ENCODE measurements at regions not wholly inside any gene's neighbourhood (a gene's known extent, or its start where the extent isn't known, plus 50 kb on each side); places are given as distances from the start of the nearest gene placed in this dataset.
A peak's percentile ranks its signal among the peaks of the same experiment; 100 is the strongest.

DNA sequence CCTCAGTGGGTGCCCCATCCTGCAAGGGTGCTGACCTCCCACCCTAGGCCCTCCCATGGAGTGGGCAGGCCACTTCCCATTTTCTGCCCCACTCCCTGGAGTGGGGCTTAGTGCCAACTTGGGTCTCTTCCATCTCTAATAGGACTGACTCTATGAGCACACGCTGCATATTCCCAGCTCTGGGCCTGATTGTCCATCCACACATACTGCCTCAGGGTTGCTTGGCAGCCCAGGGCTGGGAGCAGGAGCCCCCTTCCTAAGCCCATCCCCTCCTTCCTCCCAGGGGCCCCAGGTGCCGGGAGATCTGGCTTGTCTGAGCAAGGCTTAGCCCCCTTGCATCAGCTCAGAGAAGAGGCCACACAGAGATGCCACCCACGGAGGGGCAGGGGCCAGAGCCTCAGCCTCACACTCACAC is 55.1 kb downstream of the PJA1 start:
- DNase-seq: no peak

DNA sequence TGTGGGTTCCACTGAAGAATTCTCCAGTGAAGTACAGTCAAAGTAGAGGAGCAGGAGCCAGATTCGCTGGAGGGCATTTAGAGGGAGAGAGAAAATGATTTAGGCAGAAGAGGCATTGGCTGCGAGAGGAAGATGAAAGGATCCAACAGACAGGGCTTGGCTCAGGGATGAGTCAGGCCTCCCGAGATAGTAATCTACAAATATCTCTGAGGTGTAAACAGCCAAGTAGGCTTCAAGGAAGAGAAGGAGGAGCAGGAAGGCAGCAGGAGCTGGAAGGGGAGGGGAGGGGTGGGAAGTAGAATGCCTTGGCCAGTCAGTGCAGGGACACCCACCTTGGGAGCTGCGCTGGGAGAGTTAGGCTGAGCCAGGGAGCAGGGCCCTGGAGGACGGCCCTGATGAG is 55.5 kb downstream of the PJA1 start:
- DNase-seq: no peak

DNA sequence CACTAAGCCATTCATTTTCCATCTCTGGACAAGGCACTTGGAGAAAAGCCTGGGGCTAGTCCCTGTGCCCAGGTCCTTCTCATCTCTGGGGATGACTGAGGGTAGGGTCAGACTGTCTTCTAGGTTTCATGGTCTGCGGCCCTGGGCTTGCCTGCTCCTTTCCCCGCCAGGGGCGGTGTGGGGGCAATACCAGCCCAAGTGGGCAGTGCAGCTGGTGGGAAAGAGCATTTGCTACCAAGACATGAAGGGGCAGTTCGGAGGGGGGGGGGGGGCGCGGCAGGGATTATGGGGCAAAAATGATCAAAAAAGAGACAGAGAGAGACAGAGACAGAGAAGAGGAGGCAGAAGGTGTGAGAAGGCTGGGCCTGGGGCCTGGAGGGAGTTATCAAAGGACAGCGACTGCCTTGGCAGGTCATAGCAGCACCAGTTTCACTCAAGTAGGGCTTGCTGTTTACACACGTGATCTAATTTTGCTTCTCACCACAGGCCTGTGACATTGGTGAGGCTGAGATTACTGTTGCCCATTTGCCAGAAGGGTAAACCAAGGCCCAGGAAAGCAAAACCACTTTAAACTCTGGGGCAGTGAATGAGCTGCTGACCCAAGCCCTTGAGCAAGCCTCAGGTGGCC is 56.1 kb downstream of the PJA1 start:
- no peak for DNase-seq

DNA sequence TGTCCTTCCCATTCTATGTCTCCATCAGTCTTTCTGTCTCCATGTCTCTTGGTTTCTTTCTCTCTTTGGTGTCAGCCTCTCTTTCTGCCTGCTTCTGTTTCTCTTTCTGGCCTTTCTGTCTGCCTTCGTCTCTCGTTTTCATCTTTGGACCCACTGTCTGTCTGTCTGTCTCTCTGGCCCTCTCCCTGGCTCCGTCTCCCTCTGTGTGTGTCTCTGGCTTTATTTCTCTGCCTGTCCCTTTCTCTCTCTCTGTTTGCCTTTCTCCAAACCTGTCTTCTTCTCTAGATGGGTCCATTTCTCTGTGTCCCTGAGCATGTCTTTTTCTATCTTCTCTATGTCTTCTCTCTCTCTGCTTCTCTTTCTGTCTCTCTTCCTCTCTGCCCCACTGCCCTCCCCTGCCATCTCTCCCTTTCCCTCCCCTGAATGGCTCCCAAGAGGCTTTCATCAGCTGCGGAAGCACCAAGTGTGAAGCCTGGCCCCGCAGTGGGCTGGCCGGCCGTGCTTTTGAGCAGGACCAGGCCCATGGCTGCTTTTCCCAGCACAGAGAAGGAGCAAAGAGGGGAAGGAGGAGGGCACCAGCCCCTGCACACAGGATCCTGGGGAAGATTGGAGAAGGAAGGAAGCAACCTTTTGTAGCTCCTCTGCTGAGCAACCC is 57.4 kb downstream of the PJA1 start:
- no peak for DNase-seq

DNA sequence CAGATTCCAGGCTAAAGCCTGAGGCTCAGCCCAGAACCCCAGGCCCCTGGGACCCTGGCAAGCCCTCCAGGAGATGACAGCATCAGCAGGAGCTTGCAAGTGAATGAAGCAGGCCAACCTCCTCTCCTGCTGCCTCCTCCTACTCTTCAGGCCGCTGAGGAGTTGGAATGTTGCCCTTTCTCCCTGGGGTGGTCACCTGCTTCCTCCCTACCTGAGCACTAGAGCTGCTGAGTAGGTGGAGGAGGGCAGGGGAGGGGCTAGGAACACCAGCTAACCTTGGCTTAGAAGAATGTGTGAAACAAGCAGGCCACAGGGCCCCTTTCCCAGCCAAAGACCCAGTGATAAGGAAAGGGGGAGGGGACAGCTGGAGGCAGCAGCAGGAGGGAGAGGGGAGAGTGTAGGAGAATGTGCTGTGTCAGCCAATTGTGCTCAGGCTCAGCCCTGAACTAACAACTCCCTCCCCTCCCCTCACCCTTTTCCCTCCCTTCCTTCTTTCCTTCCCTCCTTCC is 58.0 kb downstream of the PJA1 start:
- no peak for DNase-seq

DNA sequence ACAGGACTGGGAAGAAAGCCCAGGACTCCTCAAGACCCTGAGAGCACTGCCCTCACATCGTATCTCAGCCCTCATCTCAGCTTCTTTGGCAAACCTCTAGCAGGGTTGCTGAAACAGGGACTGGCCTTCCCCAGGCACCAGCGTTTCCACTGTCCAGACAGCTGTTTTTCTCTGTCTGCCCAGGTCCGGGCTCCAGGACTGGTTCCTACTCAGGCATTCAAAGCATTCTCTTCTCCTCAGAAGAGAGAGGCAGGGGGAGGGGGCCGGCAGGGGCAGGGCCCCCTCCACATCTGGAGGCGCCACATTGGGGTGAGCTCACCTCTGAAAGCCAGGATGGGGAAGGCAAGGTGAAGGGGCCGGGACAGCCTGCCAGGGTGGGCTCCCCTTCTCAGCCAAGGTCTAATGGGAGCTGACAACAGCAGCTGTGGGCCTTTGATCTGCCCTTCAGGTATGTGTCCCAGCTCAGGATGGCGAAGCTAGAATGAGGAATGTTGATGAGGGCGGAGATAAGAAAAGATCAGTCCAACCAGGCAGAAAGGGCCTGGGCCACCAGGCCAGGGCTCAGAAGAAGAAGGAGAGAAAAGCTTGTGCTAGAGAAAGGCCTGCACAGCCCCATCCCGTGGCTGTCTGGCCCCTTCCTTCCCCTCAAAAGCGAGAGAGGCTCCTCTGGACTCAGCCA is 60.4 kb downstream of the PJA1 start:
- no peak for DNase-seq

DNA sequence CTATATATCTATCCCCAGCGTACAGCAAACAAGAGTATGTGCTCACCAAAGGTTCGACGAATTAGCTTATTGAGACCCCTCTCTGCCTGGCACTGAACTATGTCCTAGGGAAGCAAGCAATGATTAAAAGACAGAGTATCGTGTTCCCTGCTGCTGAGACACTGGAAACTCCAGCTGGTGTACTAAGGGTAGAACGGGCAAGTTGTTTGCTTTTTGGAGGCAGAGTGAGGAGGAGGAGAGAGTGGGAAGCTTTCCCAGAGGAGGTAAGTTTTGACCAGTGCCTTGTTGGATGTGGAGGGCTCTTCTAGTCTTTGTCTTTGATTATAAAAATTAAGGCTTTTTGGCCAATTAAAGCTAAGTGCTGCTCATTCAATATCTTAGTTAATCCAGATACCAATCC is 61.7 kb downstream of the PJA1 start:
- DNase-seq: no peak

DNA sequence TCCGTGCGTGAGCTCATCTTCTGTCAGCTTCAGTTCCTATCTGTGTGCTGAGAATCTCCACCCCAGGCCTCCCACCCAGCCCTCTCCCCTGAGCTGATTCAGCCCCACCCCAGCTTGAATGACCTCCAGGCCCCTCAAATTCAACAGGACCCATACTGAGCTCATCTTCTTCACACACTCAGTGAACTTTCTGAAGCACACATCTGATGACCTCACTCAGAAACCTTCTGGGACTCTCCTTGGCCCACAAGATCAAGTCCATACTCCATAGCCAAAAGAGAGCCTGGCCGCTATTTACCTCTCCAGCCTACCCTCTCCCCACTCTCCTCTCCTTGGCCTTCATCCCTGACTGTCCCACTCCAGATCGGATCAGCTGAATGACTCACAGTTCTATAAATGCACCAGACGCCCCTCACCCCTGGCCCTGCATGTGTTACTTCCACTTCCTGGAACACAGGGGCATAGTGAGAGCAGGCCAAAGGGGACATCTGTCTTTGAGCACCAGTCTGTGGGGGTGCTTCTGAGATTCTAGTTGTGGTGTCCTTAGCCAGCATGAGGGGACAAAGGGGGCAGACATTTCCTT is 62.5 kb downstream of the PJA1 start:
- no peak for DNase-seq

DNA sequence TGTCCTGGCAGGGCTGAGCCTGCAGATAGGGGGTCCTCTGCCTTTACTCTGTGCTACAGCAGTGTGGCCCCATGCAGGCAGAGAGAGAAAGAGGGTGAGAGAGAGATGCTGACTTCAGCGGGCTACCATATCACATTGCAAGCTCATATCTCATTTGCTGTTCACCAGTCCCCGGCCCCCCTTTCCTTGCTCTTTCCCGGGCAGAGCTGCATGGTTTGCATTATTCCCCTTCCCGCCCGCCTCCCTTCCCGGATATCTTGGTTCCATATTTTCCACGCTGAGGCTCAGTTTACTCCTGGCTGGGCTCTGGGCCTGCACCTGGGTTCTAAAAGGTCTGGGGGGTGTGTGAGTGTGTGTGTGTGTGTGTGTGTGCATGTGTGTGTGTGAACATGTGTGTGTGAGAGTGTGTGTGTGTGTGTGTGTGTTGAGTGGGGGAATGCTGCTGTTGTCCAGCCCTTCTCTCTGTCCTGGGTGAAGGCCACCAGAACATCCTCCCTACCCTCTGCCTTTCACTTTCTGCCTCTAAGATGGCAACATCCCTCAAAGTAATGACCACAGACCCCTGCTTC is 63.5 kb downstream of the PJA1 start:
- DNase-seq: no peak

DNA sequence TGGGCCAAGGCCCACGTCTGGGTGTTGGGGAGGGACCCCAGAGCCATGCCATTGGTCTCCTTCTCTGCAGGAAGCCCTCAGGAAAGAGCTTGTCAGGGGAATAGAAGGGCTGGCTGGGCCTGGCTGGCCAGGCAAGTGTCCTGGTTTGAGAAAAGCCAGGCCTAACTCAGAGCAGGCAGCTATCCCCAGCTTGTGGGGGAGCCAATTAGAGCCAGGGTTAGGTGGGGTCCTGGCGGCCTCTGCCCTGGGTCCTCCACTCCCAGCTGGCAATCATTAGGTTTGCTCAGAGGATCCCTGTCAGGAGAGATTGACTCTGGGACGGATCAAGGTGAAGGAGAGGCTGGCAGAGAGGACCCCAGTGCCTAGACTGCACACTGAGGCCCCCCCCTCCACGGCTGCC is 64.8 kb downstream of the PJA1 start:
- no peak for DNase-seq

DNA sequence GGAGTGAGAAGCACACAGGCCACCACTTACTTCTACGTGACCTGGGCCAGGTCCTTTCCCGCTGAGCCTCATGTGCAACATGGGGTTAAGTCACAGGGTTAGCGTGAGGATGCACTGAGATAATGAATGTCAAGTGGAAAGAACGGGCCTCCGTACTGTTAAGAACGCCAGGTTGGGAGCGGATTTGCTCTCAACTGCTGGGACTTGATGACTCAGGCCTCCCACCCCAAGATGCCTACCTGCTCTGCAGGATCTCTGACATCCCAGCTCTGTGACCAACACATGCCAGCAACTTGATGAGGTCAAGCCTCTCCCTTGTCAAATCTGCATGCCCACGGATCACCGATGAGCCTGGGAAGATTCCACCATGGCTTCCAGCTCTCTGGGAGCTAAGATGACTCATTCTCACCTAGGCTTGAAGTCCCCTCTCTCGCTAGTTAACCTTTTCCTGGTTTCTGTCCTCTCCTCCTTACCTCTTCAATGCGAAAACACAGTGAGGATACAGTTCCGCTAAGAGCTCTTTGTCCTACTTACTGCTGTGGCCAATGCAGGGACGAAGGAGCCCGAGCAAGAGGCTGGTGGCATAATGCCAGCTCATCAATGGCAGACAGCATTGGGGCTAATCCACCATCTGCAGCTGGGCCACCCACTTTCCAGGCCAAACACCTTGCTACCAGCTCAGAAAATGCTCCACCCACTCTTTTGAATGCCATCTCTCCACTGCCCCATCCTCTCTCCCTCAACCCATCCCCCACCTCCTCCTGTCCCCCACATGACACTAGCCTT is 67.6 kb downstream of the PJA1 start:
- DNase-seq: no peak

DNA sequence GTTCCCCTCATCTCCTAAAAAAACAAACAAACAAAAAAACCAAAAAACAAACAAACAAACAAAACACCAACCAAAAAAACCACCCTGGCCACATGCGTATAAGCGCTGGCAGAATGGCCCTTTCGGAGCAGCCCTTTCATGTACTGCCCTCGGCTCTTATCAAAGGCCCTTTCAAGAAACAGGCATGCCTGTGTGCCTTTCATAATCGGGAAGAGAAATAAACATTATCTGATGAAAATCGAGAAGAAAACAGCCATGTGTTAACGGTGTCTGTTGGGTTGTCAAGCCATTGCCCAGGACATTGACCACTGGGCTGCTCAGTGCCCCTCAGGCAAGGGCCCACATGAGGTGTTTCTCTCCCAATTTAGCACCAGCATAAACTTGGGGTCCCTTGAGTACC is 68.3 kb downstream of the PJA1 start:
- DNase-seq: no peak

DNA sequence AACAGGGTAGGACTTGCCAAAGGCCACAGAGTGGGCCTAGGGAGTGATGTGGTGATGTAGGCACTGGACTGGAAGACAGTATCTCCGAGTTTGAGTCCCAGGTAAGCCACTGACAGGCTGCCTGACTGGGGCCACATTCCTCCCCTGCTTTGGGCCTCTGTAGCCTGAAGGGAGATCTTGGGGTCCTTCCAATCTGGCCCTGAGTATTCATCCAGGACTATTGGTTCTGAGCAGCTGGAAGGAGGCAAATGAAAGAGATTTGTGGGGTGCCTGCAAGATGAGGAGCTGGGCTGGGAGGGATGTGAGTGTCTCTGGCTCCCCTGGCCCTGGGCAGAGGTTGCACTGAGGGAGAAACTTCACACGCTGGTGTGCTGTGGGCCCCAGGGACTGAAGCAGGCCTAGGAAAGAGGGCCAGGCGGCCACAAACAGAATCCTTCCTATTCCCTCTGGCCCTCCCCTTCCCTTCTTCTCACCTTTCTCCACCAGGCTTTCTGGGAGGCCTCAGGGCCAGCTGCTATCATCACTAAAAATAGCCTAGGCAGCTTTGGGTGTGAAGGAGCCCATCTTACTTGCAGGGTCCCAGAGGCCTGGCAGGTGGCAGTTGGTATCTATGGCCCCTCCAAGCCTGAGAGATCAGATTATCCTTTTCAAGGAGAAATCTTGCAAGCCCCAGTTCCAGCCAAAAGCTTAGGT is 70.1 kb downstream of the PJA1 start:
- no peak for DNase-seq

DNA sequence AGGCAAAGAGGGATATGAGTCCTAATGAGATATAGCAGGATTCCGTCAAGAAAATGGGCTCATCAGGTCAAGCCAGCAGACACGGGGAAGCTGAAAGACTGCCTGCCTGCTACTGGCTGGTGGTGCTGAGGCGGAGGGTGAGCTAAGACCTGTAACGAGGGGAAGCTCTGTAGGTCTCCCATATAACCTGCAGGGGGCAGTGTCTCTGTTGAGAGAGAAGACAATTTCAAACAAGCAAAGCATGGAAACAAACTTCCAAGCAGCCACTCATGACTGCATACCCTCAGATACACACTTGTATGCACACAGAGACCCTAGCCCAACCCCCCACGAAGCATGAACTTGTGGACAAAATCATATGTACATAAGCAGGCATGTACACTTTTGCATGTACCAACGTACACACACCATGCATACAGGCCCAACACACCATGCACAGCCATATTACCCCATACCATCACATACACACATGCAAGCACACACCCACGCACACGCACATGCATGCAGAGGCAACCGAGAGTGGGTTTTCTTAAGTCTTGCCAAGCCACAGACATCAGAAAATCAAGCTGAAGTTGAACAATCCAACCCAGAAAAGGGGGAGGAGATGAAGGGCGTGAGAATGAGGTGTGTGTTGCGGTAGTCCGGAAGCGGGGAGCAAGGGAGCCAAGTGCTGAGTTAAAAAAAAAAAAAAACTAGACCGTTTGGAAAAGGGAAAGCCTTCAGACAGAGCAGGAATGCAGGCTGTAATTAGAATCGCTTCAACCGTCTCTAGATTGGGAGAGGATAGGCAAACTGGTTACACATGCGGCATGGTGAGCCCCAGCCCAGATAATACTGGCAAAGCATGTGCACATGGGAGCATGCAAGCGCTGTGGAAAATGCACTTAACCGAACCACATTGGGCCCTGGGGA is 71.0 kb downstream of the PJA1 start:
- DNase-seq: peak; percentile 67

DNA sequence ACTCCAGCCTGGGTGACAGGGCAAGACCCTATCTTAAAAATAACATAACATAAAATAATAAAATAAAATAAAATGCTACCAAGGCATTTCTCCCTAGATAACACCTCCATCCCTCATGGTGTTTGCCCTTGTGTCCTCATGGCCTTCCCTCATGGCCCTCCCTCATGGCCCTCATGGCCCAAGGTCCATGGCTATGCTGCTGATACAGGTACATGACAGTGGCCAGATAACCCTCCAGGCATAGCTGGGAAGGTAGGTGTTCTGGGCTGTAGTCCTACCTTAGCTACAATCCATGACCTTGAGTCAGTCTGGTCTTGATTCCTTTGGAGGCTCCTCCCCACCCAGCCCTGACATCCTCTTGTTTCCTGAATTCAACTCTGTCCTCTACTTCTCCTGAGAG is 75.2 kb downstream of the PJA1 start:
- DNase-seq: no peak

DNA sequence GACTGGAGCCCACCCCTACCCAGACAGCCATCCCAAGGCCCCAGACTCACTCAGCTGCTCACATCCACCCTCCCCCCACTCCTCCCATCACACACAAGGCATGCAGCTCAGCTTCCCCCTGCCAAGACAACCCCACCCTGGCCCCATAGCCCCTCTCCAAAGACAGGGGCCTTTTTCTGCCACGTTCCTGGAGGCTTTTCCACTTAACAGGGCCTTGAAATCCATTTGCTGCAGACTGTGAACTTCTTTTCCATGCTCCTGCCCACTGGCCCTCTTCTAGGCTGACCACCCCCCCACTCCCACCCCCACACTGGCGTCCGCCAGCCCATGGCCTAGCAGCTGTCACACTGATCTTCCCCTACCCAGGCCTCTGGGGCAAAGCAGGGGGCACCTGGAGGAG is 76.0 kb downstream of the PJA1 start:
- no peak for DNase-seq

DNA sequence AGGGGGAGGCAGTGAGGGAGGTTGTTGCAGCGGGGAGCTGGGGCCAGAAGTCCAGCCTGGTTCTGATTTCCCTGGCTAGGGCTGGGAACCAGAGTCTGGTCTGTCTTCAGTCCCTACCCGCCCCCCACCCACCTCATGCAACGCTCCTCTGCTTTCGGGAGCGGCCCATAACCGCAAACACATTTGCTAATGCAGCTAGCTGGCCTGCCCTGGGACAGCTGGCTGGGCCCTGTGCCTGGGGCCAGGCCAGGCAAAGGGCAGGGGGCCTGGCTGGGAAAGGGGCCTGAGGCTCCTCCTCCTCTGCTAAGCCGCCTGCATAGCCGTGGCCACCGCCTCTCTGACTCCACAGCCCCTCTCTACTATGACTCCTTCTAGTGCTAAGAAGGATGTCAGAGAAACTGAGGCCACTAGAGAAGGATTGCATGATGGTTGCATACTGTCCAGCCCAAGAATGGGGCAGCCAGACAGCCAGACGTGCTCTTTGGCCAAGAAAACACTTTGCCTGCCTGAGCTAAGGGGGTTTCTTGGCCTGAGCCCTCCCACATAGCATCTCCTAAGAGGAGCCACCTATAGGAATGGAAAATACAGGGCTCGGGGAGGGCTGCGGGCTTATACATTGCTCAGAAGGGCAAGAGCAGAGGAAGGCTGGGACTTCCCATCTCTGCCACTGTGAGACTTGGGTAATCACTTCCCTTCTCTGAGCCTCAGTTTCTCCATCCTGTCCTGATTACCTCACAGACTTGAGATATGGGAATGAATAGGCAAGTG is 76.9 kb downstream of the PJA1 start:
- DNase-seq: no peak

DNA sequence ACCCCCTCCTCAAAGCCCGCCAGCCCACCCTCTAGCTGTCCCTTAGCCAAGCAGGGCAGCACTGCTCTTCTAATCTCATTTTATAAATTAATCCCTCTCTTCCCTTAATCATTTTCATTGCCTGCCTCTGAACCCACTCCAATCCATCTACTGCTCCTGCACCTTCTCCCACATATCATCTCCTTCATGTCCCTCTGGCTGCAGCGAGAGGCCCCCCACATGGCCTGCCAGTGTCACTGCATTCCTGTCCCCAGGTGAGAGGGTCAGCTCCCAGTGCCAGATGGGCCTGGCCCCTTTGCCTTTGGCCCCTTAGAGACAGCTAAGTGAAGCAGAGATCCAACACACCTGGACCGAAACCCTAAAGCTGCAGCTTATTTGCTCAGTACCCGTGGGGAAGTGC is 79.4 kb downstream of the PJA1 start:
- no peak for DNase-seq

DNA sequence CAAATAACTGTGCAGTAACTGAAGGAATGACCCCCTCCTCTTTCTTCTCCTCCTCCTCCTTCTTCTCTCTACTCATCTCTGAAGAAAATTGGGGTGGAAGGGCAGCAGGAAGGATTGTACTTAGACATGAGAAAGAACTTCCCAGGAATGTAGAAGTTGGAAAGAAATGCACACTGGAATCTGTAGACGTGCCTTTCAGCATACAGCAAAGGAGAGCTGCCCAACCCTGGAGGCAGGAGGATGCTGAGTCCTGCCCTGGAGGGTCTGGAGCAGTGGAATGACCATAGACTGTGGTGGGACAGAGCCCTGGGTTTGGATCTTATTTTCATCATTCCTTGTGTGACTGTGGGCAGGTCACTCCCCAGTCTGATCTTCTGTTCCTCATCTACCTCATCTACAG is 80.1 kb downstream of the PJA1 start:
- DNase-seq: no peak

DNA sequence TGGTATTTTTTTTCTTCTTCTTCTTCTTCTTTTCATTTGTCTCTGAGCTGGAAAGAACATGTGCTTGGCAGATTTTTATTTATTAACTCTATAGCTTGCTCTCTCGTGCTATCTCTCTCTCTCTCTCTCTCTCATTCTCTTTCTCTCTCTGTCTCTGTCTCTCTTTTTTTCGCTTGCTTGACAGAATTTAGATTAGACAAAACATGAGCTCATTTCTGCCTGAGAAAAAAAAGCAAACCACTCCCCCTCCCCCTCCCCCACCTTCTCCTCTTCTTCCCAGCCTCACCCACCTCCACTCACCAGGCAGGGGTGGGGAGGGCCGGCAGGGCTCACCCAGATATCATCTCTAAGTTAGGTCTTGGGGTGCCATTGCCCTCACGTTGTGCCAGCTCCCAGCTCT is 81.5 kb downstream of the PJA1 start:
- no peak for DNase-seq
